GM13976 (cell line): ENCODE measurements at regions not wholly inside any gene's neighbourhood (a gene's known extent, or its start where the extent isn't known, plus 50 kb on each side); places are given as distances from the start of the nearest gene placed in this dataset.

Experiments used
- DNase-seq: peaks from one replicate; pipeline ENCODE4 v3.0.0; 2012; ENCODE audit warnings: low spot score
- in situ Hi-C: fragments of 300-500 bp; cut with MboI; formaldehyde crosslinking; loops from one replicate; pipeline ENCODE4 v1.12.0; 2022; ENCODE audit warnings: low sequenced_read_pairs, mixed read lengths, inconsistent platforms; ENCODE audit not compliant: unreplicated experiment
- TF ChIP-seq, protein P1 (sequence below): IDR thresholded peaks from 2 replicates; pipeline ENCODE4 v1.5.1; 2012; ENCODE audit warnings: borderline replicate concordance, mild to moderate bottlenecking; ENCODE audit not compliant: insufficient read depth; ENCODE audit errors: extremely low read depth, missing control alignments, control extremely low read depth

DNA sequence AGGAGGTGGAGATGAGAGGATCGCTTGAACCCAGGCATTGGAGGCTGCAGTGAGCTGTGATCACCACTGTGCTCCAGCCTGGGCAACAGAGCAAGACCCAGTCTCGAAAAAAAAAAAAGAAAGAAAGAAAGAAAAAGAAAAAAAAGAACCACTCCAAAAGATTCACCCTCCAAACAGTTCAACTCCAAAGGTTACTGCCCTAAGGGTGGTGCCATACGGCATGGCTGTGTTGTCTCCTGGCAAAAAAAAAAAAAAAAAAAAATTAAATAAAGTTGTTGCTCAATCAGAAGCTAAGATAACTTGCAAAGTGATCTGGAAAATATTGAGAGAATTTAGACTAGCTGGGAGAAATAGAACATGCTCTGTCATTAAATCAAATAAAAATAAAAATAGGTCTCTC is 79.5 kb downstream of the KCTD15 start:
- in situ Hi-C loops = no loop called here
- TF ChIP-seq, protein P1, sequence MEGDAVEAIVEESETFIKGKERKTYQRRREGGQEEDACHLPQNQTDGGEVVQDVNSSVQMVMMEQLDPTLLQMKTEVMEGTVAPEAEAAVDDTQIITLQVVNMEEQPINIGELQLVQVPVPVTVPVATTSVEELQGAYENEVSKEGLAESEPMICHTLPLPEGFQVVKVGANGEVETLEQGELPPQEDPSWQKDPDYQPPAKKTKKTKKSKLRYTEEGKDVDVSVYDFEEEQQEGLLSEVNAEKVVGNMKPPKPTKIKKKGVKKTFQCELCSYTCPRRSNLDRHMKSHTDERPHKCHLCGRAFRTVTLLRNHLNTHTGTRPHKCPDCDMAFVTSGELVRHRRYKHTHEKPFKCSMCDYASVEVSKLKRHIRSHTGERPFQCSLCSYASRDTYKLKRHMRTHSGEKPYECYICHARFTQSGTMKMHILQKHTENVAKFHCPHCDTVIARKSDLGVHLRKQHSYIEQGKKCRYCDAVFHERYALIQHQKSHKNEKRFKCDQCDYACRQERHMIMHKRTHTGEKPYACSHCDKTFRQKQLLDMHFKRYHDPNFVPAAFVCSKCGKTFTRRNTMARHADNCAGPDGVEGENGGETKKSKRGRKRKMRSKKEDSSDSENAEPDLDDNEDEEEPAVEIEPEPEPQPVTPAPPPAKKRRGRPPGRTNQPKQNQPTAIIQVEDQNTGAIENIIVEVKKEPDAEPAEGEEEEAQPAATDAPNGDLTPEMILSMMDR = no peak
- no peak for DNase-seq

DNA sequence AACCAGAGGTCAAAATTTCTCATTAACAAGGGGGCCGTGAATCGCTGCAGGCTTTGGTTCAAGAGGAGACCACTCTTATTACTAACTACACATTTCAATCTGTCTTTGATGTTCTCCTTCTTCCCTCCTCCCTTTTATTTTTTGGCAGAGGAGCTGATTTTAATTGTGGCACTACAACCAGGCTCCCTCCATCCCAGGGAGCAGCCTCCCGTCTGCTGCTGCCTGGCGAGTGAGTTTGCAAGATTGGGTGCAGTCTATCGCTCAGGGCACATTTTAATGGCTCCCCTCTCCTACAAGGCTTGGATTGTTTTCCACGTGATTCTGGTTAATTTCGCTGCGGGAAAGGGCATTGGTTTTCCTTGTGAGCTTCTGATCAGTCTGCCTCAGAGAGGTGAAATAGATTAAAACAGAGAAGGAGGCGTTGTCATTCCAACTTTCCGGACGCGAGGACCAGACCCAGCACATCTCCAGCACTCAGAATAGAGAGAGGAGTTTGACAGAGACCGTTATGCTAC is 81.4 kb downstream of the KCTD15 start:
- TF ChIP-seq, protein P1 = no peak
- in situ Hi-C loops = no loop called here
- DNase-seq = no peak

DNA sequence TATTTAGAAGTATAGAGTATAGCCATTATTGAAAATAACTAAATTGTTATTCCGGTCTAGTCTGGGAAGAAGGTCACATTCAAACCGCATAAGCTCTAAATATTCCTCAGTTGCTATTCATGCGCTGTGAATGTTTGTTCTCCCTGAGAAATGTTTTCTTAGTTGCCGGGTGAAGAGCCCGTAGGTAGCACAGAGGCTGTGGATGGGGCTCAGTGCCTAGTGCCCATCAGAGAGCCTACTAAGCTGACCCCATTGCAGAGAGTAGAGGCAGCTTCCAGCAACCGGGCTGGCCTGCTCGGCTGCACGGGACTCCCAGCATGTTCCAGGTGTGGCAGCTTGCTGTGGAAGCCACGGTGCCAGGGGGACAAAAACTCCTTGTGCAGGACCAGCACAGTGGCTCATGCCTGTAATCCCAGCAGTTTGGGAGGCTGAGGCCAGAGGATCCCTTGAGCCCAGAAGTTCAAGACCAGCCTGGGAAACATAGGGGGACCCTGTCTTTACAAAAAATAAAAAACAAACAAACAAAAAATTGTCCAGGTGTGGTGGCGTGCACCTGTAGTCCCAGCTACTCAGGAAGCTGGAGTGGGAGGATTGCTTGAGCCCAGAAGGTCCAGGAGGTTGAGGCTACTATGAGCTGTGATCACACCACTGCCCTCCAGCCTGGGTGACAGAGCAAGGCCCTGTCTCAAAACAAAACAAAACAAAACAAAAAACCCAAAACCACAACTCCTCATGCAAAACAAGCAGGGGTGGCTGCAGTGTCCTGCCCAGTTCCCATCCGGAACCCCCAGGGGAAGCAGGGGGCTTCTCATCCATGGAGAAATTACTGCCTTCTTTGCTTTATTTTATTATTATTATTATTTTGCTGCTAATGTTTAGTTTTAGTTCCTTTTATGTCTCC is 82.5 kb downstream of the KCTD15 start:
- TF ChIP-seq, protein P1 = no peak
- DNase-seq = no peak
- in situ Hi-C loops = no loop called here

DNA sequence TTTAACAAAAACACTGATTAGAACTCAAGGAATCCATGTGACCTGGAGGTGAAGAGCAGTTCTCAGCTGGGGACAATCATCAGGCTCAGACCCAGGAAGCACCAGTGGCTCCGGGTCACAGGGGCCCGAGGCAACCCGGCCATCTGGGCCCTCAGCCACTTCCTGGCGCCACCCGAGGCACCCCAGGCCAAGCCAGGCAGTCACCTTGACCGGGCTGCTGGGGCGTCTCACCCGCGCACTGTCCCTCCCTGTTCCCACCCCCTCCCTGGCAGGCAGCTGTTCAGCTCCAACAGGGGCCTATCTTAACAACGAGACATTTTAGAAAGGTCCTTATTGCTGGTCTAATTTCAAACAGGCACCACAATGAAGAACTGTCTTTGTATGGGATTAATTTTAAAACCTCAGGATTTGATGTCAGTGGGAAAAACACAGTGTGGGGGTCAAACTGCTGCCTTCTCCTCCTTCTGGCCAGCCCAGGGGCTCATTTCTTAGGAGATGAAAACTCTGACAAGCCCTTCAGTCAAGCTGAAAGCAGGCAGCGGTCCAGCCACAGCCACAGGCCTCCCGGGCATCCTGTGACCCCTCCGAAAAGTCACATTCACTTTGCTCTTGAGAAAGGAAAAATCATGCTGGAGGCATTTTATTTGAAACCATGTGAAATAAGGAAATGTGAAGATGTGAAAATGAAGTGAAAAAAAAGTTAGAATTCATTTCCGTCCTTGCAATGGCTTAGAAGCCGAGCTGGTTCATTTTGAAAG is 83.3 kb downstream of the KCTD15 start:
- TF ChIP-seq, protein P1 = no peak
- in situ Hi-C loops = no loop called here
- no peak for DNase-seq

DNA sequence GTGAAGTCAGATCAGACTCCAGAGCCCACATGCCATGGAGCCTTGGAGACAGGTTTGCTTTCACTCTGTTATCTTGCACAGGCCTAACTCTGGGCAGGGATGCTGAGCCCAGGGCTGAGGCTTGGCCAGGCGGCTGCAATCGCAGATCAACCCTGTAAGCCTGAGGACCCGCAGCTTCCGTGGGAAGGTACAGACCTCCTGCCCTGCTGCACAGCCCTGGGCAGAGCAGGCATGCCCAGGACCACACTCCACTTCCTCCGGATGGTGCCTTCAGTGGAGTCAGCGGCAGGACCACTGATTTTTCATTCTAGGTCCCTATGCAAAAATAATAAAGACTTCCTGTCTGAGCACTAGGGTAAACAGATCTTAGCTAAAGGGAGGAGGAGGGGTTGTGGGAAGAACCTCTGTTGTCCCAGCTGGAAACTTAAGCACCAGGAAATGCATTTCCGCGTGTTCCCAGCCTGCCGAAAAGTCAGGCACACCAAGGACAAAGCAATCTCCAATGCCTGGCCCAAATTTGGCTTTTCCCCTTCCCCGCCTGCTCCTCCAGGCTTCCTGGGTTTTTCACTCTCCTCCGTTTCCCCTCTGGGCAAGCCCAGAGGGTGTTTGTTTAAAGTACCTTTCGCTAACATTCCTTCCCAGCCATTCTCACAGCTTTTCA is 87.3 kb downstream of the KCTD15 start:
- TF ChIP-seq, protein P1 = no peak
- in situ Hi-C loops = no loop called here
- no peak for DNase-seq

DNA sequence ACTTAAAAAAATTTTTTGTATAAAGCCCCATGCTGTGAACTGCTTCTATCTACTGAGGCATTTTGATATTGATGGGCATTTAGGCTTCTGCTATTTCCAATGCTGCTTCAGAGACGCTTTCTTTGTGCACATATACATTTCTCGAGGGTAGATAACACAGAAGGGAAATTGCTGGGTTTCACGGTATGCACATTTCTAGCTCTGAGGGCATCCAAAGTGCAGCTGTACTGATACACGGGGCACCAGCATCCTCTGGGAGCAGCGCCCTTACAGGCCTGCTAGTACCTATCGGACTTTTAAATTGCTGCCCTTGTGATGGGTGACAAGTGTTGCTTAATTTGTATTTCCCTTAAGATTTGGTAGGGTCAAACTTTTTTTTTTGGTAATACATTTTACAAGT is 88.6 kb downstream of the KCTD15 start:
- TF ChIP-seq, protein P1 = no peak
- in situ Hi-C loops = no loop called here
- no peak for DNase-seq
